Stomach (tissue), 8 donors: ENCODE measurements at regions not wholly inside any gene's neighbourhood (a gene's known extent, or its start where the extent isn't known, plus 50 kb on each side); places are given as distances from the start of the nearest gene placed in this dataset.
A peak's percentile ranks its signal among the peaks of the same experiment; 100 is the strongest.

Source experiments
- DNase-seq, 2 donors: peaks; one replicate each; pipeline versions ENCODE4 v3.0.0 to v3.0.0-alpha.2; 2013 to 2019
- H3K27ac ChIP-seq, 5 donors: fragments of 200-600 bp in 4 of 5; sonication (generic) in 4 of 5; one replicate each; pipeline ENCODE4 v1.5.1; 2013 to 2019; ENCODE audit warnings: mild to moderate bottlenecking in 1 of 5, moderate library complexity in 1 of 5
- H3K27me3 ChIP-seq, 3 donors: fragments of 200-600 bp; sonication (generic); one replicate each; pipeline ENCODE4 v1.5.1; 2017 to 2019; ENCODE audit warnings: mixed run types in 1 of 3
- H3K36me3 ChIP-seq, 4 donors: fragments of 200-600 bp; sonication (generic); 1 replicate in 3 of 4; 2 replicates in 1 of 4; pipeline ENCODE4 v1.5.1; 2016 to 2019
- H3K4me1 ChIP-seq, 4 donors: fragments of 200-600 bp; sonication (generic); one replicate each; pipeline ENCODE4 v1.5.1; 2016 to 2019
- H3K4me3 ChIP-seq, 4 donors: fragments of 200-600 bp; sonication (generic) in 3 of 4; one replicate each; pipeline ENCODE4 v1.5.1; 2016 to 2019; ENCODE audit warnings: mild to moderate bottlenecking in 1 of 4
- H3K9me3 ChIP-seq, 4 donors: fragments of 200-600 bp; sonication (generic); one replicate each; pipeline ENCODE4 v1.5.1; 2016 to 2019
- CTCF ChIP-seq, 7 experiments: fragments of 450-650 bp in 4 of 7; fragments of 200-600 bp in 3 of 7; sonication (generic) in 3 of 7; IDR thresholded peaks; one replicate each; pipeline ENCODE4 v1.5.1; 2016 to 2019; ENCODE audit warnings: antibody characterized with exemption in 7 of 7, control low read depth in 2 of 7, mild to moderate bottlenecking in 1 of 7
- EP300 ChIP-seq: sonication (generic); formaldehyde crosslinking; IDR thresholded peaks from one replicate; pipeline ENCODE4 v1.6.1; 2017; ENCODE audit warnings: antibody characterized with exemption
- POLR2A ChIP-seq, 4 donors: fragments of 450-650 bp; IDR thresholded peaks; one replicate each; pipeline ENCODE4 v1.6.1; 2016; ENCODE audit warnings: antibody characterized with exemption in 4 of 4, control low read depth in 2 of 4, mild to moderate bottlenecking in 1 of 4, moderate library complexity in 1 of 4
- POLR2AphosphoS5 ChIP-seq, 3 donors: sonication (generic); formaldehyde crosslinking; IDR thresholded peaks; one replicate each; pipeline ENCODE4 v1.6.1; 2016; ENCODE audit warnings: antibody characterized with exemption in 3 of 3
- WGBS, 5 donors: extraction: QIAGEN DNeasy Blood & Tissue Kit in 3 of 5; methylation state at CpG; one replicate each; pipeline versions ENCODE4 v1.1.5 to v1.1.7; 2013 to 2018; 5-methylcytosine and 5-hydroxymethylcytosine counted together
- intact Hi-C: fragments of 100-400 bp; cut with DNase I; formaldehyde crosslinking; loops from one replicate; pipeline ENCODE4 v1.15.1; 2023; ENCODE audit warnings: low total_unique reads
- donor health status: healthy with polysubstance abuse.
- donor health status: Bipolar disorder and iron deficiency.
- donor health status: healthy.

- Histone ChIP-seq H3K27me3 (no peaks in the 10 kb centered on the region), H3K36me3 (no peaks in the 10 kb centered on the region), H3K4me3 (no peak overlapping the region), H3K9me3 (no peaks in the 10 kb centered on the region), H3K4me1 (no peaks in the 10 kb centered on the region), H3K27ac (no peak overlapping the region)
- DNase-seq, result no peak
- intact Hi-C loops, result no loop called here
- no peak for TF ChIP-seq POLR2AphosphoS5 (IDR thresholded peaks at IDR 0.05)
- no peak for TF ChIP-seq POLR2A (IDR thresholded peaks at IDR 0.05)
- TF ChIP-seq EP300, result no peak
- no peak for TF ChIP-seq CTCF (IDR thresholded peaks at IDR 0.05)
- 58 to 82% (median 61%) methylated on average over 1 of the region's 1 CpG for WGBS, 5 donors
Observed at GRCh38 chr14:97543816-97544215, 746.6 kb downstream of the VRK1 start.

- H3K4me3 ChIP-seq, result no peak overlapping the region
- no peak overlapping the region for H3K27ac ChIP-seq
- DNase-seq, result peak in 1 of 2 donors; percentile 10
Observed at GRCh38 chr14:97544571-97544970, 747.4 kb downstream of the VRK1 start.

GRCh38 chr14:97546491-97547230 lies 749.5 kb downstream of the VRK1 start:
- intact Hi-C loops, result no loop called here
- H3K27ac ChIP-seq, result no peak overlapping the region
- 92 to 95% (median 92%) methylated on average over 20 of the region's 20 CpGs for WGBS, 5 donors

More at GRCh38 chr14:97544571-97544970, 747.4 kb downstream of the VRK1 start:
- Histone ChIP-seq H3K9me3 (no peaks in the 10 kb centered on the region), H3K36me3 (no peaks in the 10 kb centered on the region), H3K27me3 (no peaks in the 10 kb centered on the region), H3K4me1 (no peaks in the 10 kb centered on the region)
- WGBS, 5 donors, result 87 to 97% (median 89%) methylated on average over 4 of the region's 4 CpGs
- no peak for TF ChIP-seq POLR2AphosphoS5 (IDR thresholded peaks at IDR 0.05)
- TF ChIP-seq POLR2A (IDR thresholded peaks at IDR 0.05), result no peak
- TF ChIP-seq EP300, result no peak
- no peak for TF ChIP-seq CTCF (IDR thresholded peaks at IDR 0.05)
- intact Hi-C loops, result no loop called here

GRCh38 chr14:97550463-97550862 lies 753.3 kb downstream of the VRK1 start:
- no peak for DNase-seq
- H3K27ac ChIP-seq, result no peak overlapping the region
- WGBS, 5 donors, result 58 to 76% (median 69%) methylated on average over 3 of the region's 3 CpGs
- H3K36me3 ChIP-seq, result no peaks in the 10 kb centered on the region
- H3K4me3 ChIP-seq, result no peak overlapping the region
- intact Hi-C loops, result no loop called here
- no peaks in the 10 kb centered on the region for H3K27me3 ChIP-seq
- H3K9me3 ChIP-seq, result no peaks in the 10 kb centered on the region
- H3K4me1 ChIP-seq, result no peaks in the 10 kb centered on the region
- TF ChIP-seq EP300 (no peak), POLR2AphosphoS5 (IDR thresholded peaks at IDR 0.05) (no peak), CTCF (IDR thresholded peaks at IDR 0.05) (no peak), POLR2A (IDR thresholded peaks at IDR 0.05) (no peak)

More at GRCh38 chr14:97546491-97547230, 749.5 kb downstream of the VRK1 start:
- Histone ChIP-seq H3K27me3 (no peaks in the 10 kb centered on the region), H3K9me3 (no peaks in the 10 kb centered on the region), H3K4me1 (no peaks in the 10 kb centered on the region), H3K36me3 (no peaks in the 10 kb centered on the region), H3K4me3 (no peak overlapping the region)
- DNase-seq, result no peak
- TF ChIP-seq POLR2A (IDR thresholded peaks at IDR 0.05) (no peak), EP300 (no peak), POLR2AphosphoS5 (IDR thresholded peaks at IDR 0.05) (no peak), CTCF (IDR thresholded peaks at IDR 0.05) (no peak)
